ENCODE measurements at regions not wholly inside any gene's neighbourhood (a gene's known extent, or its start where the extent isn't known, plus 50 kb on each side); places are given as distances from the start of the nearest gene placed in this dataset.
A peak's percentile ranks its signal among the peaks of the same experiment; 100 is the strongest.
"Not testable (repeated sequence)": the region's sequence is repeated elsewhere in the genome, so short reads cannot be mapped to it uniquely, and the experiment has no call there.

DNA sequence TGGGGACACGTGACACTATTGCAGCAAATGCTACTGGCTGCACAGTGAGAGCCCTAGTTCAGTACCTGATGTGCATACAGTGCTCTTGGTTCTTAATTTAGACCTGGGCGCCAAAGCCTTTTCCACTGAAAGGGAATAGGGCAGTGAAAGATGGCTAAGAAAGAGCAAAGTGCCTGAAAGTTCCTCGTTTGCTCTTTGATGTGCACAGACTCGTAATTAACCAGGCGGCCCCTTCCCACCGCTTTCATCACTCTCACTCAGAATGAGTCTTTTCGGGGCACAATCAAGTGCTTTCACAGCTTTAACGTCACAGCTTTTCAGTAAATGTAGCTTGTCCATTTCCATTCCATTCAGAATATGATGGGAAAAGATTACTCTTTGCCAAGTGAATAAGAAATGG, 116.6 kb upstream of the ADRA1B start:
- DNase-seq = no peak

DNA sequence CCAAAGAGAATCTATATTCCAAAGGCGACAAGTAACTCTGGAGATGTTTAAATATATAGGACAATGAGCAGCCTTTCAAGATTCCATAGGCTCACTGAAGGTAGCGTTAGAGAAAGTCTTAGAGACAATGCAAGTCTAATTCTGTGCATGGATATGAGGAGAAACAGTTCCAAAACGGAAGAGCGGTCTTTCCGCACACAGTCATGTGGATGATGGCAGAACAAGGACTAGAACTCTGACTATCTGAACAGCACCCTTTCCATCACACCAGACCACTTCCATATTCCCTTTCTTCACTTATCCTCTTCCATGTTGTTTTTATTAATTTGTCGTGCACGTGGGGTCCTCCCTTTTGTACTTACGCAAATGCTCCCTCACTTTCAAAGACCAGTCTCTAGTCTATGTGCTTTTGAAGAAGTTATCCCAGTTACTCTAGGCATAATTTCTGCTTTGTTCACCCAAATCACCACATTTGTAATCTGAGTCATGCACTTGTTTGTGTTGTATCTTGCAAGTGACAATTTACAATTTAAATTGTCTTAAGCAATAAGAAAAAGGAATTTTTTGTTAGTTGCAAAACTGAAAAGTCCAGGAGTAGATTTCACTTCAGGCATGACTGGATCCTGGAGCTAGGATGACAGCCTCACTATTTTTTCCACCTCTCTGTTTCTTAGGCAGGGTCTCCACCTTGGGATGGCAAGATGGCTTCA, 116.0 kb upstream of the ADRA1B start:
- DNase-seq = no peak

DNA sequence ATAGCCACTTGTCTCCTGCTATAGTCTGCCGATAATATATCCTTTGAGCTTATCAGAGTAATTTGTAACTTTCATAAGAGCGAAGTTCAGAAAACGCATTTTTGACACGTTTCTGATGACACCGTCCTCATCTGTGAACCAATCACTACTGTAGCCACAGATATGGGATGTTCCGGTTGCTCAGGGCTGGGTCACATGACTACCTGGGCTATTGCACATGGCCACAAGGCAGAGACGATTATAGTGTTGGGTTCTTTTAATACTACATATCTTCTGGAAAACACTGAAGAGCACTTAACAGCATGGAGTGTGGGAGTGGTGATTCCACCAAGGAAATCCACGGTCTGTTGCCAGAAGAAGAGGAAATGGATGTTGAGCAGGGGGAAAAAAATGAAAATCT, 115.0 kb upstream of the ADRA1B start:
- no peak for DNase-seq

DNA sequence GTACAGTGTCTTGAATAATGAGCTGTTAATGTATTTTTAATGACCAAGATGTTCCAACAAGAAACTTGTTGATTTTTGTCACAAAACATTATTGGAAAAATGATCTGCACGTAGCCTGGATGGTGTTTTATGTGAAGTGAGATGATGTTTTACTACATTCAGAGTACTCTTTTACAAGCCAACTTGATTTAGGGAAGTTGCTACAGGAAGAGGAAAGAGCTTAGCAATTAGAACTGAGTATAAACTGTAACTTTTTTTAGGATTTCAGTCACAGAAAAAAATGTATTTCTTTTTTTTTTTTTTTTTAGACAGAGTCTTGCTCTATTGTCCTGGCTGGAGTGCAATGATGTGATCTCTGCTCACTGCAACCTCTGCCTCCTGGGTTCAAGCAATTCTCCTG, 113.6 kb upstream of the ADRA1B start:
- DNase-seq = no peak

DNA sequence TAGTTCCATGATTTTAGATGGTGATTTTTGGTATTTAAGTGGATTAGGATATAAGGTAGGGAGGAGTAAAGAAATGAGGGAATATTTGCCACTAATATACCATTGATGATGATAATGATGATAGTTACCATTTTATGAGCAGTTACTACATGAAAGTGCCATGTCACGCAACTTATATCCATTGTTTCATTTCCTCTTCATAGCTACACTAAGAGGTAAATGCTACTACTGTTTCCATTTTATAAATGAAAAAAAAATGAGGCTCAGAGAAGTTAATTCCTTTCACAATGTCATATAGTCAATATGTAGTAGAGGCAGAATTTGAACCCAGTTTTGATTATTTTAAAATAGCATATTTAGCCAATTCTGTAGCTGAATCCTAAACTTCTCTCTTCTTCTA, 112.2 kb upstream of the ADRA1B start:
- no peak for DNase-seq

DNA sequence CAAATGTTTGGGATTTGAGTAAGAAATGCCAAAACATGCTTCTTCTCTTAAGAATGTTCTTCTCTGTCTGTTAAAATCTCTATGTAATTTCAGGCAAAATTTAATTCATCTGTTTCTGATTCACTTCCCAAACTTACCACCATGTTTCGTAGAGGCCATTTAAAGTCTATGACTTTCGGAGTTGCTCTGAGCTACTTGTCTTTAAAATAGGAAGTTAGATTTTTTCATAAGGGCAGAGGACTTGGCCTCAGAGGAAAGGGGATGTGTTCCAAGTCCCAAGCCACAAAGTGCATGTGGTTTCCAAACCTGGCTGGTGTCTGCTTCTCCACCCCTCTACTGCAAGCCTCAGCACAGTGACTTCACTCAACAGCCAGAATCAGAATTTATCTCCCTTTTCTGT, 111.3 kb upstream of the ADRA1B start:
- peak; percentile 2 to 41 for DNase-seq

DNA sequence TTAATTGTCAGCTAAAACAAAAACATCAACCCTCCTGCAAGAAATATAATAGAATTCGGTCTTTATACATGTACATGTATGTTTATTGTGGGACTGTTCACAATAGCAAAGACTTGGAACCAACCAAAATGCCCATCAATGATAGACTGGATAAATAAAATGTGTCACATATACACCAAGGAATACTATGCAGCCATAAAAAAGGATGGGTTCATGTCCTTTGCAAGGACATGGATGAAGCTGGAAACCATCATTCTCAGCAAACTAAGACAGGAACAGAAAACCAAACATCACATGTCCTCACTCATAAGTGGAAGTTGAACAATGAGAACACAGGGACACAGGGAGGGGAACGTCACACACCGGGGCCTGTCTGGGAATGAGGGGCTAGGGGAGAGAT, 109.1 kb upstream of the ADRA1B start:
- not testable (repeated sequence) for DNase-seq

DNA sequence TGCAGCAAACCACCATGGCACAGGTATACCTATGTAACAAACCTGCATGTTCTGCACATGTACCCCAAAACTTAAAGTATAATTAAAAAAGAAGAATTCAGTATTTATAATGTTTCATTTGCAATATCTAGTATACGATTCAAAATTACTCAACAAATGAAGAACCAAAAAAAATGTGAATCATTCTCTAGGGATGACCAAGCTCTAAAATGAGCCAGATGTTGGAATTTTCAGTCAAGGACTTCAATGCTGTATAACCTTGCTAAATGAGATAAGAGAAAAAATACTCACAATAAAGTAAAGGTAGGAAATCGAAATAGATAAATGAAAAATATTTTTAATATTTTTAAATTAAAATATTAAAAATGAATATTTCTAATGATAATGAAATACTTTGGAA, 108.7 kb upstream of the ADRA1B start:
- DNase-seq = no peak

DNA sequence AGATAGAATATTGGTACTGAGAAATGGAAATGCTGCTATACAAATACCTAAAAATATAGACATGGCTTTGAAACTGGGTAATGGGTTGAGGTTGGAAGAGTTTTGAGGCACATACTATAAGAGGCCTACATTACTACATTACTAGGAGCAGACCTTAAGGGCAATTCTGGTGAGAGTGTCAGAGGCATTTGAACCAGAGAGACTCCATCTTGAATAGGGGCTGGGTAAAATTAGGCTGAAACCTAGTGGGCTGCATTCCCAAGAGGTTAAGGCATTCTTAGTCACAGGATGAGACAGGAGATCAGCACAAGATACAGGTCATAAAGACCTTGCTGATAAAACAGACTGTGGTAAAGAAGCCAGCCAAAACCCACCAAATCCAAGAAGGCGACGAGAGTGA, 104.6 kb upstream of the ADRA1B start:
- DNase-seq = no peak

DNA sequence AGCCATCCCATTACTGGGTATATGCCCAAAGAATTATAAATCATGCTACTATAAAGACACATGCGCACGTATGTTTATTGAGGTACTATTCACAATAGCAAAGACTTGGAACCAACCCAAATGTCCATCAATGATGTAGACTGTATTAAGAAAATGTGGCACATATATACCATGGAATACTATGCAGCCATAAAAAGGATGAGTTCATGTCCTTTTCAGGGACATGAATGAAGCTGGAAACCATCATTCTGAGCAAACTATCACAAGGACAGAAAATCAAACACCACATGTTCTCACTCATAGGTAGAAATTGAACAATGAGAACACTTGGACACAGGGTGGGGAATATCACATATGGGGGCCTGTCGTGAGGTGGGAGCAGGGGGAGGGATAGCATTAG, 103.5 kb upstream of the ADRA1B start:
- DNase-seq = not testable (repeated sequence)

DNA sequence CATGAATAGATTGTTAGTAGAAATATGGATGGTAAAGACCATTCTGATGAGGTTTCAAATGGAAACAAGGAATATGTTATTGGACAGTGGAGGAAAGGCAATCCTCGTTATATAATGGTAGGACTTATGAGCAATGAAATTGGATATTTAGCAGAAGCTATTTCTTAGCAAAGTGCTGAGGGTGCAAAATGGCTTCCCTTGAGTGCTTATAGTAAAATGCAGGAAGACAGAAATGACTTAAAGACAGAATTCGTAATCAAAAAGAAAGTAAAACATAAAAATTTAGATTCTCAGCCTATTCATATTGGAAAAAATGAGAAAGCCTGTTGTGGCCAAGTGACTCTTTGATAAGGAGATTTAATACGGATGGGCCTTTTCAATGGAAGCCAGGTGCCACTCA, 102.1 kb upstream of the ADRA1B start:
- DNase-seq = no peak

DNA sequence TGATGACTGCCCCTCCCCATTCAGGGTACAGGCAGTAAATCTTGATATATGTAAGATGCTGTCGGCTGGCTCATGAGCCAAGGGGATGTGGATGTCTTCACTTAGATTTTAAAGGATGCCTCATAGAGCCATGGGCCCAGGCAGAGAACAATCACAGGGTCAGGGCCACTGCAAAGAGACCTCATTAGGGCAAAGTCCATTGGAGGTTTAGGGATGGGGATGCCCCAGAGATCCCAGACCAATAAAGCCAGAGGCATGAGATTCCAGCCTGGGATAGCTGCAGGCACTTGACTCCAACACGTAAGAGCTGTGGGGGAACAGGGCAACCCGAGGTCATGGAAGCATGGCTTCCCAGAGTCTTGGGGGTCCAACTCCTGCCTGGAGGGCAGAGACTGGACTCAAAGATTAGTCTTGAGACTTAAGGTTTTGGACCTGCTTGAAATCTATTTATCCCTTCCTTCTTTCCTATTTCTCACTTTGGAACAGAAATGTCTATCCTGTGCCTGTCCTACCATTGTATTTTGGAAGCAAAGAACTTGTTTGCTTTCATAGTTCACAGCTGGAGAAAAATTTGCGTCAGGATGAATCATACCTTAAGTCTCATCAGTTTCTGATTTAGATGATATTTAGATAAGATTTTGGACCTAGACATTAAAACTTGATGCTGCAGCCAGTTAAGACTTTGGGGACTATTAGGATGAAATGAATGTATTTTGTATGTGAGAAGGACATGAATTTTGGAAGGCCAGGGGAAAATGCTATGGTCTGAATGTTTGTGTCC, 101.3 kb upstream of the ADRA1B start:
- DNase-seq = no peak

DNA sequence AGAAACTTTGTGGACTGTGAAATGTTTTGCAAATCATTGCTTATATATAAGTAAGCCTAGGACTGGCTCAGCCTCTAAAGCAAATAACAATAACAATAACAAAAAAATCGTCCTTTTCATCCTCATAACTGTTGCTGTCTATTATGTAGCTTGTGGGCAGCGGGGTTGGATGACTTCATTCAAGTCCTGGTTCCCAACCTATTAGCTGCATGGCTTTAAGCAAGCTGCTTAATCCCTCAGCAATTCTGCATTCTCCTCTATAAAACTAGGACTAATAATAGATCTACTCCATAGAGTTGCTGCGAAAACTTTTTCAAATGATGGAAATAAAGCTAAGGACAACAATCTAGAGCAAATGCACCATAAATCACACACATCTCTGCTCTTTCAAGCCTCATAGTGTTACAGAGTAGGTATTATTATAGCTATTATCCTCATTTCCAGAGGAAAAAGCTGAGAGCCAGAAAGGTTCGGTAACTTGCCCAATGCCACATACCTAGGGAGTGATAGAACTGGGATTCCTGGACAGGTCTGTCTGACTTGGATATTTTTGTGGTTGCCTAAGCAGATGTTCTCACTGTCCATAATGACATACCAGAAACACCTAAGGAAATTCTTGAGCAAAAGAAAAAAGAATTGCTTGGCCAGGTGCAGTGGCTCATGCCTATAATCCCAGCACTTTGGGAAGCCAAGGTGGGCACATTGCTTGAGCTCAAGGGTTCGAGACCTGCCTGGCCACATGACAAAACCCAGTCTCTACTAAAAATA, 98.8 kb upstream of the ADRA1B start:
- DNase-seq = no peak

DNA sequence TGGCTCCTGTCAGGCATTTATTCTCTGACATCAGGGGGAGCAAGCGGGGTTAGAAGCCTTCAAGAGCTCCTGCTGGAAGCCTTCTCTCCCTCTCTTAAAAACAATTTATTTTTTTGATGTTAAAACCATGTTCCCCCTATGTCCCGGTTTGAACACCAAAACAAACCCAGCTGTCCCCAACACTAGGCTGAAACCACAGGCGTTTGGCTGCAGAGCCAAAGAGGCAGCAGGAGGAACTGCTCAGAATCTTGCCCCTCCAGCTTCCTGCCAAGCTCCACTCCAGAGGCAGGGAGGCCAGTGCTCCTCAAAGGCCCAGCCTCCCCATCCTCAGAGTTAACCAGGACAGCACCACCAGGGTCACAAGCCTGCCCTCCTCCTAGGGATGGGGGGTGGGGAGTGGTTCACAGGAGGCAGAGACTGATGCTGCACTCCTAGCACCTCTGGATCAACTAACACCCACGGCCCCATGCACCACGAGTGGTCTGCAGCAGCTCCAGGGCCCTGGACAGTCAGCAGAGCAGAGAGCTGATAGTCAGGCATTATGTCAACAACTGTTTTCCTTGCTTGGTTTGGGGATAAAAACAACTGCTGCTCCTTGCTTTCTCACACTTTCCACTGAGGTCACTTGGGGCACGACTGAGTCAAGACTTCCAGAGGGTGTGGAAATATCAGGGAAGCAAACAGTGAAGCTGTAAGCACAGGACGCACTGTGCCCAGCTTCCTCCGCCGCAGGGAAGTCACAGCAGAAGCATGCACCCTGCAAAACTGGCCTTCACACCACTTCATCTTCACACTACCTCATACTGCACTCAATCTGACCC, 96.5 kb upstream of the ADRA1B start:
- DNase-seq = no peak

DNA sequence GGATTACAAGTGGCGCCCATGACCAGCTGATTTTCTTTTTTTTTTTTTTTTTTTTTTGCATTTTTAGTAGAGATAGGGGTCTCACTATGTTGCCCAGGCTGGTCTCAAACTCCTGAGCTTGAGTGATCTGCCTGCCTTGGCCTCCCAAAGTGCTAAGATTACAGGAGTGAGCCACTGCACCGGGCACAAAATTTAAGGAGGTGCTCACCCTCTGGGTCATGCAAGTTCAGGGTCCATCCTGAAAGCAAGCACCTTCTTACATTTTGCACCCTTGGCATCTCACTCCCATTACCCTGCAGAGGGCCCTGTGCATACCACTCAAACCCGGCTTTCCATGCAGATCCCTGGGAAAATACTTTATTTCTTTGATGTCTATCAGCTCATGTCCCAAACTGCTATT, 95.6 kb upstream of the ADRA1B start:
- DNase-seq = no peak

DNA sequence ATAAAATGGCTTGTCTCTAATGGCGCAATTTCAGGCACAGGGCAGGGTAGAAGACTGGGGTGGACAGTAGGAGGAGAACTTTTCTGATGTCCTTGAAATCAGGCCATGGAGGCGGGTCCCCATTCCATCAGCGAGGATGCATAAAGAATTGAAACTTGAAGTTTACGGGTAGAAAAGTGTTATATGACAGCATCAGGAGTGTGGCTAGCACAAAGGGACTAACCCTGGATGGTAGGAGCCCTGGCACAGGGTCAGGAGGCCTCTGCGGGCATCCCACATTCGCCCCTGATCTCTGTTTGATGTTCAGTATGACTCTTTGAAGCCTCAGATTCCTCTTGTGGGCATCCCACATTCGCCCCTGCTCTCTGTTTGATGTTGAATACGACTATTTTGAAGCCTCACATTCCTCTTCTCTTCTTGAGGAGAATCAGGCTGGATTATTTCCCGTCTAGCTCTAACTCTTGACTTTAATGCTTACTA, 94.8 kb upstream of the ADRA1B start:
- DNase-seq = no peak

DNA sequence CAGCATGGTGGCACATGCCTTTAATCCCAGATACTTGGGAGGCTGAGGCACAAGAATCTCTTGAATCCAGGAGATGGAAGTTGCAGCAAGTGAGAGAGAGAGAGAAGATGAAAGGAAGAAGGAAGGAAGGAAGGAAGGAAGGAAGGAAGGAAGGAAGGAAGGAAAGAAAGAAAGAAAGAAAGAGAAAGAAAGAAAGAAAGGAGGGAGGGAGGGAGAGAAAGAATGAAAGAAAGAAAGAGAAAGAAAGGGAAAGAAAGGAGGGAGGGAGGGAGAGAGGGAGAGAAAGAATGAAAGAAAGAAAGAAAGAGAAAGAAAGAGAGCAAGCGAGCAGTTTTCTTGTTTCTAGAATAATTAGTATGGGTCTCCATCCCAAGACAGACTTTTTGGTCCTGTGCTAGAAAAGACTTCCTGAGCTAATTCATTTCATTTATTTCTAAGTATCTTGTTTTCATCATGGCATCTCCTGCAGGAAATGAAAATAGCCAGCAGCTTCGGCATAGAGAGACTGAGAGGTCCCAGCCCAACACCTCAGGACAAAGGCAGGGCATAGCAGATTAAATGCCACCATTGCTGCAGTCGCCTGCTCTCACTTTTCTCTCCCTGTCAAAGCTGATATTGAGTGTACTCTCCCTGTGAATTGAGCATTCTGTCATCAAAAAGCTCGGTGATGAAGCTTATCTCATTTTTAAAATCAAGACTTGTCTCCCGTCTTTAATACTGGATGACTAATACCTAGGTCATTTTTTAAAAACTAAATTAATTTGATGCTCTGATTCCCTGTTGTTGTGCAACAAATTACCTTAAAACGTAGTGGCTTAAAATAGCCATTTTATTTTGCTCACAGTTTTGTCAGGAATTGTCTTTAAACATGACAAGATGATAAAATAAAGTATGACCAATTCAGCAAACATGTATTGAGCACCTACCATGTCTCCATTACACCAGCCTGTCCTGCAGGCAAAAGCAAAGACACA, 91.8 kb upstream of the ADRA1B start:
- no peak for DNase-seq

DNA sequence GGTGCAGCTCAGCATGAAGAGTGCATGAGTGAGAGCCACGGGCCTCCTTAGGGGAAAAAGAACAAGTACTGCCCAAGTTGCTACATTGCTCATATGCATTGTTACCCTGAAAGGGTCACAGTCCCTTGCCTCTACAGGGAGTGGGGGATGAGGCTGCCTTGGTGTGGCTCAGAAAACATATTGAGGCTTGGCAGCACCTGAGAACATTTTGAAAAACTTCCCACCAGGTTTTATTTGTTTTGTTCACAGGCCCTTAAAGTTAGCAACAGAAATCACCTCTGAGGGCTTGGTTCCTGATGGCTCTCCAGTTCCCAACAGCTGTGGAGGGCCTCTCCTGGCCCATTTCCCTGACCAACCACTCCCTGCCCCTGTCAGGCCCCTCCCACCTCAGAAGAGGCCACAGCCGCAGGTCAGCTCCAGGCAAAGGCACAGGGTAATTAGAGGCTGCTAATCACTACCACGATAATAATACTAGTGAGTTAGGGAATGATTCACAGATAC, 90.7 kb upstream of the ADRA1B start:
- no peak for DNase-seq

DNA sequence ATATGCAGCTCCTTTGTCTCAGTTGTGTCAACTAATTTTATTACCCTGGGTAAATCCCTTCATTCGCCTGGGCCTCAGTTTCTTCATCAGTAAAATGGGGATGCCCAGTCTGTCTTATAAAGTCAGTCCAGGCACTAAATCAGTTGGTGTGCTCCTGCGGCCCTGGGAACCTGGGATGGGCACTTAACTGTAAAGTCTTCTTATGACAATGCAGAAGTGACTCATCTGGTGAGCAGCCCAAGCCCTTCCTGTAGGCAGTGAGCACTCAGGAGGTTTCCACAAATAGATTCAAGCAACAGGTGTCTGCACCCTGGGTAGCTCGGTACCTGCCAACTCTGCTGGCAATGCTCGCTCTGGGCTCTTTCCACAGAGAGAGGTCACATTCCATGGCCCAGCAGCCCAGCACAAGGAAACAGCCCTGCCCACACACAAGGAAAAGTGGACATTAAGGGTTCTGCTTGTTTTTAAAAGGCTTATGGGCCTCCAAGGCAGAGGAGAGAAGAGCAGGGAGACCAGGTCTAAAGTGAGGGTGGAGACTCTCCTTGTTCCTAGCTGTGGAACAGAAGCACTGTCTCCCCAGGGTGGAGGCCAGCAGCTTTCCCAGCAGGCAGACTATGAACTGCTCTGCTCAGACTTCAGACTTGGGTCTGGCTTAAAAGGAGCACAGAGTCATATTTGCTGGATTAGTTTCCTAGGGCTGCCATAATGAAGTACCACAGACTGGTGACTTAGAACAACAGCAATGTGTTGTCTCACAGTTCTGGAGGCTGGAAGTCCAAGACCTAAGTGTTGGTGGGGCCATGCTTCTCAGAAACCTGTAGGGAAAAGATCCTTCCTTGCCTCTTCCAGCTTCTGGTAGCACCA, 89.7 kb upstream of the ADRA1B start:
- DNase-seq = no peak

DNA sequence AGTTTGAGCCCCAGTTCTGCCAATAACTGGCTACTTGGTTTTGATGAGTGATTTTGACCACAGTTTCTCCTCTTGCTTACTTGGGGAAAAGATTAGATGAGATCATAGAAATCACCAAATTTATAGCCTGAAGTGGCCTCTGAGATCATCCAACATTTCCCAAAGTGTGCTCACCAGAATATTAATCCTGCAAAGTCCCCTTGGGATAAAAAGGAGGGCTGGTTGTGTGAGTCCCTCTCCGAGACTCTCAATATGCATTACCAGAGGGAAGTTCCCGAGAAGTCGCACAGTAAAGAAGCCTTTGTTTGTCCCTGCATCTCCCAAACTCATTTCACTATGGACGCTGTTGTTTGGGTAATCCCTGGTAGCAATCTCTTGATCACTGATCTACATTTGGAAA, 88.4 kb upstream of the ADRA1B start:
- no peak for DNase-seq

All from CD4-positive, alpha-beta T cell treated with Interleukin-1 beta for 1 hour (primary cell).